Pulmonary artery endothelial cell (primary cell): ENCODE measurements at regions not wholly inside any gene's neighbourhood (a gene's known extent, or its start where the extent isn't known, plus 50 kb on each side); places are given as distances from the start of the nearest gene placed in this dataset.

ENCODE experiments used
- DNase-seq: peaks from one replicate; pipeline ENCODE4 v3.0.0-alpha.2; 2011; ENCODE audit warnings: low read depth, low spot score

DNA sequence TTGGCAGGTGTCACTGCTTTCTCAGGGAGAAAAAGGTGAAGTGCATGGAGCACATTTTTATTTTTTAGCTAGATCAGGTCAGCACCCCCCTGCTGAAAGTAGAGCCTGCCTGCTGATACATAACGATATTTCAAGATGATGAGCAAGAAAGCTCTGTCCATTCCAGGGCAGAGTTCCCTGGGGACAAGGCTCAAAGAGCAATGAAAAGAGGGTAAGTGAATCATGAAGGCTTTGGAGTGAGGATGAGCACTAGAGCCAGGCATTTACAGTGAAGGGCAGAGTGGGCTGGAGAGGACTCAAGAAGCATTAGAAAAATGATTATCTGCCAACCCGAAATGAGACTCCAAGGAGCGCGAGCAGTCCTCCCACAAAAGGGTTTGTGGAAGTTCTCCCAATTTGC, 345.7 kb downstream of the TLE4 start:
- DNase-seq, result no peak

DNA sequence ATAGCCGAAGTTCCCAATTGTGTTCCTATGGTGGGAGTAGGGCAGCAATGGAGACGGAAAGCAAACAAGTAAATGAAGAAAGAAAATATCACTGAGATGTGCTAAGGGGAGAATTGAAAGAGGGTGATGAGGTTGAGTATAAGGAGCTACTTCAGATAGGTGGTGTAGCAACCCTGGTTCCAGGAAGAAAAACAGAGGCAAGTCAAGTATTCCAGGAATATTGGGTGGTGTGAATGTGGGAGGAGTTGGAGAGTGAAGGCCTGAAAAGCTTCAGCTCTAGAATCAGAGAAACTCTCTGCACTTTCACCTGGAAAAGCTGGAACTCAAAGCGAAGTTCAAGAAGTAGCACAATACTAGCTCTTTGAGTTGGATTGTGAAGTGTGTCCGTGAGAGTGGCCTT, 342.1 kb downstream of the TLE4 start:
- no peak for DNase-seq

DNA sequence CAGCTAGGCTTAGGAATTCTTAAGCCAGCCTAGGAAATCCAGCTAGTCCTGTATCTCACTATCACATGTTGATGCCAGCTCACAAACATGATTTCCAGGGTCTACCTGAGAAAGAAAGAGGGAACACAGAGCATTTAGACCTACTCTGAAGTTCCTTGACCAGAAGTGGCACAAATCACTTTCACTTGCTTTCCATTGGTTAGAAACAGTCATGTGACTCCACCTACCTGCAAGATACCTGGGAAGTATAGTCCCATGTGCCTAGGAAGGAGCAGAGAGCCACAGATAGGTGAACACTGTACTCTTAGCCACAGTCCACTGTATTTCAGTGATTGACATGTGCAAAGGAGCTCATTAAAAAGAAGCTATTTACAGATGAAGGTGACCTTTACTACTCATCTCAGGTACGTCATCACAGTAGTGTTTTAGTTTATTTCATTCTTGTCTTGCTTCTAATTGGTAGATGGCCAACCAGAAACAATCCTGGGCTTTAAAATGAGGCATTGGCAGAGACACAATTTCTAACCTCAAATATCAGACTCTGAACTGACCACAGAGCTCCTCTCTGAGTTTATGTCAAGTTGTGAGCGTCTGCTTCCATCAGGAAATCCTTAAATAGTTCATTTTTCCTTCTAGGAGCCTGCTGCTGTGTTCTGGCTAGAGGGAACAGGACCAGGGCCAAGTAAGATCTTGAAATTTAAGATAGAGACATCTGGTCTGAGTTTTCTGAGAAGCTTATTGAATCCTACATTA, 340.7 kb downstream of the TLE4 start:
- DNase-seq, result no peak

DNA sequence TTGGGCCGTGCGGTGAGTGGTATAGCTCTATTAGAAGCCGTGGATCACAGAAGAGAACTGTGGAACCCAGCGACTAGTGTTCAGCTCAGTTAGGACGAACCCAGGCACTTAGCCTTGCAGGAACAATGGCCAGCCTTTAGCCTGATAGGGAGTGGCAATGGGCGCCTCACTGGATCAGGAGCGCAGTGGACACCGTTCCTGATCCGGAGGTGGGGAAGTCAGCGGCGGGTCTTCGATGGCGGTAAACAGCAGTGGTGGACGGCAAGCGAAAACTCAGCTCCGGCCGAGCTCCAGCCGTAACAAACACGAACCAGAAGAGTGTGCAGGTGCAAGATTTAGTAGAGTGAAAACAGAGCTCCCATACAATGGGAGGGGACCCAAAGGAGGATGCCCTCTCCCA, 340.0 kb downstream of the TLE4 start:
- DNase-seq, result no peak

DNA sequence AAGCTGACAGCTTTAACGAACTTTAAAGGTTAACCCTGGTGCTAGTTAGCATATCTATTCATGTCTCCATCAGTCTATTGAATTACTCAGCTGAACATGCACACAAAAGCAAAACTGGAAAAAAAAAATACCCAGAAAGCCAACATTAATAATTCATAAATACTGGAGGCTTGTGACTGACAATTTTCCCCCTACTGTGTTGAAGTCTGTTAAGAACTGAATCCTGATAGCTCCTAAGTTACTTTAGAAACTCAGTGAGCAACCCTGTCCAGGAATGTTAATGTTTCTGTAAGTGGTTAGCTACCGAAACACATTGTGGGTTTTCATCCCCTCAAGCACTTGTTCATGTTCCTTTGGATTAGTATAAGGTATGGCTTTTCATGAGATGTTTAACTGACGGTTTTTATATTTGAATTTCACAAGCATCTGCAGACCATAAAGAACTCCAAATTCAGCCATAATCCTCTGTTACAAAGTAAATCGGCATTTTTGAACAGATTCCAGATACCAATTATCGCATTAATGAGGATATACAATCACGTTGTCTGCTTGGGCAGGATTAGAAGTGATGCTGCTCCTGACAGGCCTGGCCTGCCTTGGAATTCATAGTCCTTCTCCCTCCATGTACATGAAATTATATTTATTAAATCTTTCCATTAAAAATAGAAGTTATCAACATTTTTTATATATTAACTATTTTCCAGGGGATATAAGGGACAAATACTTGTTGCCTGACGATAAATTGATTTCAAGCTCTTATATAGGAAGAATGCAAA, 331.2 kb downstream of the TLE4 start:
- no peak for DNase-seq

DNA sequence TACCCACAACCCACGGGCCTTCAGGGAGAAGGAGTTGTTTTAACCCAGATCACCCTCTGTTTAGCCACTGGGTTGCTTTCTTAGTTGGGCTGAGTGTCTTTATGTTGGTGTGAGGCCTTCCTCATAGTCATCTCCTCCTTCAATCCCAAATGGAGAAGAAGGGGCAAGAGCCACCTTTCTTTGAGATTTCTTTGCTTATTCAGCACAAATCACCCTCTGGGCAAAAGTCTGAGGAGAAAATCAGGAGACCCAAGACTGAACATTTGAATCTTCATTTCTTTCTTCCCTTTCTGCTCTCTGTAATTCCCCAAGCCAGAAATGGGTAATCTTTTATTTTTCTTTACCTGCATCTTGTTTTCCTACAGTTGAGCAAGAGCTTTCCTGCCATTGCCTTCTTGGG, 329.0 kb downstream of the TLE4 start:
- no peak for DNase-seq

DNA sequence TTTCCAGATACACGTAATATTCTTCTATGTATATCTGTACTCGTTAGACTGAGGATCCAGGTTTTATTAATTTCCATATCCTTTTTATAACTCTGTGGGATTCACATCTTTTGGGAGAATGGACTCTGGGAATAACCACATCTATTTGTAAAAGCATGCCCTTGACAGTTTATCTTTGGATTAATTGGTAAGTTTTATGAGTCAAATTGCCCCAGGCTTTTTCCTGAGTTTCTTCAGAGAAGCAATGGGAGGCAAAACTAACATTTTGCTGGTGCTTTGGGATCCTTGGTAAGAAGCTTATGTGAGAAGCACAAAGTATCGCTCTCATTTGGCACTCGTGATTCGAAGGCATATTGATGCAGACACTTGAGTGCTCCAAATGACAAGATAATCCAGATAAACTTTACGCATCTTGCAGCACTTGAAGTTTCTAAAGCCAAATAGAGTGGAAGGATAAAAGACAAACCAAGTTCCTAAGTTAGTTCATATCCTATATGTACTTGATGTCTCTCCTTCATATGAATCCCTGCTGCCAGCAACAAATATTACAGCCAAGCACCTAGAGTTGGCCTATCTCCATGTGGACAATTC, 324.7 kb downstream of the TLE4 start:
- no peak for DNase-seq

DNA sequence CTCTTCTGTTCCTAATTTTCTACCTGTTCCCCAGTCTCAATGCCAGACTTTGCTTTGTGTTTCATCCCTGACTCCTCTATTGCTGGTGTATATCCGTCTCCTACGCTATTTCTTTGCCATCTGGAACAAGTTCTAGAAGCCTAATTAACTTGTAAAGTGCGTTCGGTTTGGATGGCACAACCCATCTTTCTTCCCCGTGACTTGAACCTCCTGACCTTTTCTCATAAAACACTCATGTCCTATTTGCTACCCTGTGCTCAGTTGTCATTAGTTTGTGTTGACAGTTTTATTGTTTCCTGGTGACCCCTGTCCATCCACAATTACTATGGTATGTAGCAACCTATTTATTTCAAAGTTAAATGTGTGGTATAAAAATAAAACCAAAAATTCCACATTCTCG, 323.5 kb downstream of the TLE4 start:
- DNase-seq, result no peak

DNA sequence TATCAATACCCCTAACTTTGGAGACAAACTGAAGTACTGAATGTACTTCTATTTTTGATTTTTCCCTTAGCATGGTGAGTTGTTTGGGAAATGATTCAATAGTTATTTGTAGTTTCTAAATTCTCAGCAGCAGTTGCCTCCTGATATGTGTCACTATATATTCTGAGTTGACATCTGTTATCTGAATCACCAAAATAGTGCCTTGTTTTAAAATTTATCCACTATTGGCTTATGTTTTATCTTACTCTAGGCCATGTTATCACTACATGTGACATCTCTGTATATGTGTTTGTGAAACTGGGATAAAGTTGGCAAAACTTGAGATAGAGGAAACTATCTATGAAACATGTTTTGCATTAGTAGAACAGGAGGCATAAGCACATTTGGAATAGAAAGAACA, 317.6 kb downstream of the TLE4 start:
- no peak for DNase-seq

DNA sequence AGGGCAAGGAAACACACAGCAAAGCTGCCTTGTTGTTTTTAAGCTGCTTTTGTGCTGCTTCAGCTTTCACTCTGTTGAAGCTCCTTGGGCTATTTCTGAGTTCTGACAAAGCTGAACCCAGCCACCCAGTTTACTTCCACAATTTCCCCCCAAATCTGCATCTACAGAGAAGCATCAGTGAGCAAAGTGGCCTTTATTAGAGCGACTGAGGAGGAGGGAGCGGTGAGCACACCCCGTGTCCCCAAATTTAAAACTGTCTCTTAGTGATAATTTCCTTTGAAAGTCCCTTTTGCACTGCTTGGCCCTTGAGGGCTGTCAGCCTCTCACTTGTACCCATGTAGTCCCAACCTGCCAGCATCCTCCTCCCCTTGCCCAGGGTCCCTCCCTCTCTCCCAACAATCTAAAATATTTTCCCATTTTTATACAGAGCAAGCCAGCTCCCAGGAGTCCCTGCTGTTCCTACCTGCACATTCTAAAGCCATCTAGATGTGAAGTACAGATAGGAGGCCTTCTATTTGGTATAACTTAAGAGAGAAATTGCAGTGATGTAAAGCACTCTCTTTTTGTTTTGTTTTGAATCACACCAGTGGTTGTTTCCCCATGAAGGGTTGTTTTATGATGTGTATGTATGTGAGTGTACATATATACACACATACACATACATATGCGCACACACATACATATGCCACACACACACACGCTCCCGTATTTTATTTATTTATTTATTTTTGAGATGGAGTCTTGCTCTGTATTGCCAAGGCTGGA, 313.5 kb downstream of the TLE4 start:
- DNase-seq, result no peak

DNA sequence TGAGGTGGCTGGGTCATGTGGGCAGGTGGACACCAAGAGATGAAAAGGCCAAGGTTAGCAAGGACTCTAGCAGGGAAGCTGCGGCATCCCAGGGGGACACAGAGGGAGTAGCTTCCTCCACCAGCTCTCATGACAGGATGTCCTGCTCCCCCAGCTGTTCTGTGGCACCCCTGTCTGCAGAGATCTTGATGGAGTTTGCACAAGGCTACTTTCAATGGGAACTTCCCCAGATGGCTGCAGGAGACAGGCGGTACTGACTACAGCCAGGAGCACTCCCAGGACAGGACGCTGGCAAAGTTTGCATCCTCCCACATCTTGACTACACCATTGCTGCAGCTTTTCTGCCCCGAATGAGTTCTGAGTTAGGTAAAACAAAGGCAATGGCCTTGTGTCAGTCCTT, 312.8 kb downstream of the TLE4 start:
- DNase-seq, result no peak

DNA sequence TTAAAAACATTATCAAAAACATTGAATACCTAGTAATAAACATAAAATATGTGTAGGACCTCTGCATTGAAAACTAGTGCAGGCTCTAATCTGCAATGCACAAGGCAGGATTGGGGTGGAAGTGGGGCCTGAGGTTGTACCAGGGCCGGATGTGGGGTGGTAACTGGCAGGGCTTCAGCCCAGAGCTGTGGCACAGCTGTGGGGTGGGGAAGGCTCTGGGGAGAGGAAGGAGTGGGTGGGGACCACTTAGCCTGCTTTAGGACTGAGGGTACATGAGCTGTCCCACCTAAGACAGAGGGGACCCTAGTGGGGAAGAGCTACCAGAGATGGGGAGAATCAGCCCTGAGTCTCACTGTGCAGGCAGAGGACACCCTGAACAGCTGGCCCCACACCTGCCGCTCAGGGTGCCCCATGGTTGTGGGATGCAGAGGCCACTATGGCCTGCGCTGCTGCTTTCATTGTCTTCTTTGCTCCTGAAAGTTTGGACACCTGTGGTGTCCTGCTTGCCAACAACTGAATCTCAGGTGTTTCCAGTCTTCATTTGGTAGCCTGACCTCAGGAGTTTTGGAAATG, 311.4 kb downstream of the TLE4 start:
- no peak for DNase-seq

DNA sequence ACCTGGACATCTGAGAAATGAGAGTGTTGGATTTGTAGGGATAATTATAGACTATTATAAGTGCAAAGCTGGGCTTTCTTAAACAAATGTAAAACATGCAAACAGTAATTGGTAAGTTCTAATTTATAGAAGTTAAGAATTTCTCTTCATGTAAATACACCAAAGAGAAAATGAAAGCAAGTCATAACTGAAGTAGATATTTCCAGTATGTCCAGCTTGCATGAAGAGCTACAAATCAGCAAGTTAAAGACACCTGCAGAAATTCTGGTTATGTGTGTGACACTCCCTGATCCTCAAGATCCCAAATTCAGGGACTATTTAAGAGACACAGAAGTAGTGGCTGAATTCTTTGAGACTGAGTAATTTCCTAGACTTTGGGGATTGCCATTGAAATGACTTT, 308.9 kb downstream of the TLE4 start:
- no peak for DNase-seq

DNA sequence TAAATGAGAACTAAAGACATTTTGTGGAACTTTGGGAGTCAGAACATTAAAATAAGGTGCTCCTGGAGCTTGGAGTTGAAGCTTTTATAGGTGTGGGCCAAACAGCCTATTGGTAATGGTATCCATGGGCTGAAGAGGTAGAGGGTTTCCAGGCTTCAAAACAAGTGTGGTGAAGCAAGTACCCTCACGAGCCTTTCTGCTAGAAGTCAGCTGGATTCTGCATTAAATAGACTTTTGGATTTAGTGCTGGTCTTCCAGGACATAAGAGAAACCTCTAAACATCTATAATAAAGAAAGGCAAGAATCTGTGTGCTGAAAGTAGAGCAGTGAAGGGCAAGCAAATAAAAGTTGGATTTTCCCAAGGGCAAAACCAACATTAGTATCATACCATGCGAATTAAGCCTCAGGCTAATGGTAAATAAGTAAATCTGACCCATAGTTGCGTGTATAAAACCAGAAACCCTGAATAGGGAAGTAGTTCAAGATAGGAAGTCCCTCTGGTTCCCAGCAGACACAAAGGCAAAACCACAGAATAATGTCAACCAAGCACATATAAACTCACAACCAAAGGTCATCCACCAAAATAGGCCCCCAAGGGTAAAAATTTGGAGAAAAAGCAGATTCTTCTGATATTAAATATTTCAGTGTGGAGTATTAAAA, 306.3 kb downstream of the TLE4 start:
- no peak for DNase-seq

DNA sequence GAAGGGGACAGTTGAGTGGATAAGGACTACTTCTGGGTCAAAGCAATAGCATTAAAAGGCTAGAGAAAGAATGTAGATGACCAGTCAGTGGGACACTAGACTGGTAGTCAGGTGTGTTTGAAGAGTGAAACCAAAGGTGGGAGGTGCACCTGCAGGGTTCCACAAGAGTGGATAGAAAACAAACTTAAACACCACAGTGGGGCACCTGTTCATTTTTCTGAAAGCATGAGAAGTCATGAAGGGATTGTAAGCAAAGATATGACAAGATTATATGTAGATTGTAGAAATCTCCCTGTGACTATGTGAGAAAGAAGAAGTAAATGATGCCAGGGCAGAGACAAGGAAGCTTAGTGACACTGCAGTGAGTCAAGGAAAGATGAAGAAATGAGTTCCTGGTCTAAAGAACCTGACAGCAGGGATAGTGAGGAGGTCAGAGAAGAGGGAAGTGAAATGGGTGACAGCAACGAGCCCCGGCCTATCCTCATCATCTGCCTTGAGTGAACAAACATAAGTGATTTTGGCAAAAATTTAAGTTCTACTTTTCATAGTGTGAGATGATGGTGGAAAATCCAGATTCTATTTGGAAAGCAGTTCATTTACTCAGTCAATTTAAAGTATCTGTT, 296.9 kb downstream of the TLE4 start:
- no peak for DNase-seq

DNA sequence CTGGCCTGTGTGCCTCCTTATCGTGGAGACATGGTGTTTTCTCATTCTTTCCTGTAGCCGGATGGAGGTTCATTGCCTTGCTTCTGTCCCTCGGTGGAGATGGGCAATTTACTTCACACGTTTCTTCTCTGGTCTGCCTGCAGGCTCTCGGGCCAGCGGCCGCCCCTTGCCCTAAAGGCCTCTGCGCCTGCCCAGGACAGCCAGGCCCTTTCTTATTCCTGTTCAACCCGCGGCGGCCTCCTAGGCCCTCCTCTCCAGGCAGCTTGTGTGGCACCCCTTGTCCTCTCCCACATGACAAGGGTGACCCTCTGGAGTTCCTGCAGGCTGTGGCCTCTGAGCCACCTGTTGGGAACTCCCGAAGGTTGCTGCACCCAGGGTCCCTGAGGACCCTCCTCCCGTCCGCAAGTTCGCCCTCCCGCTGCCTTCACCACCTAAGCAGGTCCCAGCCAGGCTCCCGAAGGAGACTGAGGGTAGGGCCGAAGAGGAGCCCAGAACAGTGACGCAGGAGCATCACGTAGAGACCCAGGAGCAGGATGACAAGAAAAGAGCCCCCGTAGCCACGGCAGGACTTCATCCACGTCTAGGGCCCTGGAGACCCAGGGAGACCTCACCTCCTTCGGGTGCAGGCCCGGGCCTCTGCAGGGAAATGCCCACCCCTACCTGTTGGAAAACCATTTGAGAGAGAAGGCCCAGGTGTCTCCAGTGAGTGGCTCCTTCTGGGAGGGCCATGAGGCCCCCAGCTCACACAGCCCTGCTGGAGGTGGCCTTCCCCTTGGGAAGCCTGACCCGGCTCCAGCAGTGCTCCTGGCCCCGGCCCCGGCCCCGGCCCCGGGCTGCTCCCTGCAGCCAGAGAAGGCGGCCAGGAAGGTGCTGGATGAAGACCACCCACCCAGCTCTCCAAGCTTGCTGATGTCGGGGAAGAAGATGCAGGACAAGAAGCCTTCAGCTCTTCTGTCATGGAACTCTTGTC, 291.4 kb downstream of the TLE4 start:
- DNase-seq, result no peak

DNA sequence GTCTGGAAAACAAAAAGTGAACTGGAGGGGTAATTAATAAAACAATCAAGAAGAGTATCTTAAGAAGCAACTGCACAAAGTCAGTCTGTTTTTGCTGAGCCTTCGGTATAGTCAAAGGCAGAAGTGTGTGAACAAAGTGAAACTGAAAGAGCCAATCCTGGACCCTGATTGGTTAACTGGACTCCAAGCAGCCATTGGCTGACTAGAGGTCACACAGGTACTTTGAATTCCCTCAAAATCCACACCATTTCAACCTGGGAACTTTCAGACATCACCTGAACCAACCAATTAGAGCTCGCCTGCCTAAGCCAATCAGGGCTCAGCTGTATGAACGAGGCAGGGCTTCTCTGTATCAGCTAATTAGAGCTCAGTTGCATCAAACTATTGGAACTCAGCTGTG, 286.7 kb downstream of the TLE4 start:
- no peak for DNase-seq

DNA sequence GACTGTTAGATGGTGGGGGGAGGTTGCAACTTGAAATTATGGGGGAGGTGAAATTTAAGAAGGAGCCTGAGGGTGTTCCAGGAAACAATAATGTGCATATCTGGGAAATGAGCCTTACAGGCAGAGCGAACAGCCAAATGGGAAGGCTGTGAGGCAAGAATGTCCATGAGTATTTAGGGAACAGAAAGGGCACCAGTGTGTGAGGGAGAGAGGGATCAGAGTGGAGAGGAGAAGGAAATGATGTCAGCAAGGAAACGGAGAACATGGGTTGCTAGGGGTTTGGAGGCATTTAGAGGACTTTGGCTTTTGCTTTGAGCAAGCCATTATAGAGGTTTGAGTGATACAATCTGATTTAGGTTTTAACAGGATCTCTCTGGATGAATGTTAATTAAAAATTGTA, 285.4 kb downstream of the TLE4 start:
- DNase-seq, result no peak

DNA sequence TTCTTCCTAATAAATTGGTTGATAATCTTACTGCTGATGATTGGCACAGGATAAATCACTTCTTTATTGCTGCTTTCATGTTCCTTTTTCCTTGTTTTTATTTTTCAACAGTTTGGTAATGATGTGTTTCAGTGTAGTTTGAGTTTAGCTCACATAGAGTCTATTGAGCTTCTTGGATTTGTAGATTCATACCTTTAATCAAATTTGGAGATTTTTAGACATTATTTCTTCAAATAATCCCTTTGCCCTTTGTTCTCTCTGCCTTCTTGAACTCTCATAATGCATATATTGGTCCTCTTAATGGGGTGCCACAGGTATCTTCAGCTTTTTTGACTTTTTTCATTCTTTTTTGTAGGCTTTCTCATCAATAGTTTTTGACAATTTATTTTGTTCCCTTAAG, 275.3 kb downstream of the TLE4 start:
- no peak for DNase-seq
